ENCODE measurements at regions not wholly inside any gene's neighbourhood (a gene's known extent, or its start where the extent isn't known, plus 50 kb on each side); places are given as distances from the start of the nearest gene placed in this dataset.

DNA sequence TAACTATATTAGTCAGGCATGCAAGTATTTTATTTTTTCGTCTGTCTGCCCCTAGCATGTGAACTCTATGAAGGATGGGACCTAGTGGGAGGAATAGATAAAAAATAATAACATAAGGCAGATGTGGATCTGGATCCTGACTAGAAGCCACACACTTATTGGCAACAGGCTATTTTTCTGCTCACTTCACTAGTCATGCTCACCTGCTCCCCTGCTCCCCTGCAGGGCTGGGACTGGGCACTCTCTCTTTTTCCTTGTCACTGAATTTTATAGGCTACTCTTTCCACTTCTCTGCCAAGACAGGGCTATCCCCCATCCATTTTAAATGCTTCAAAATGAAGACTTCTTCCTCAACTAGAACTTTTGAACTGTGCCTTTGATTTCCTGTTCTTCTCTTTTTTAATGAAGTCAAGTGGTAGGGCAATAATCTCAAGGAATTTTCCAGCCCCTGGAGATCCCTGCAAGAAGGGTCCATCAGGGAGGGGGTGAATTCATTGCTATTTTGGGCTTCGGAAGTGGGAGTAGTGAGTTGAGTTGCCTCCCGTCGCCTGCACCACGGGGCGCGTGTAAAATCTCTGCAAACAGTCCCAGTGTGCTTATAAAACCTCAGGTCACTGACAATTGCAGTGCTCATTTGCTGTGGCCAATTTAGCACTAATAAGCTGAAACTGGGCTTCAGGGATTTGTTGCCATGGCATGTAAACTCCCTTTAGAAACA is 156.7 kb upstream of the NPVF start:
- TF ChIP-seq EZH2 (IDR thresholded peaks at IDR 0.05; ENCODE audit: low read length, unreplicated experiment), result no peak
- no peak for TF ChIP-seq CTCF (conservative IDR thresholded peaks at IDR 0.05; ENCODE audit: low read depth, low read length)
- no peak for TF ChIP-seq EZH2phosphoT487 (IDR thresholded peaks at IDR 0.05; ENCODE audit: borderline replicate concordance, low read length)

Data from PC-3 (cell line).